Activated naive CD8-positive, alpha-beta T cell treated with anti-CD3 and anti-CD28 coated beads for 36 hours (primary cell): ENCODE measurements at regions not wholly inside any gene's neighbourhood (a gene's known extent, or its start where the extent isn't known, plus 50 kb on each side); places are given as distances from the start of the nearest gene placed in this dataset.
"Not testable (repeated sequence)": the region's sequence is repeated elsewhere in the genome, so short reads cannot be mapped to it uniquely, and the experiment has no call there.

Experiments used
- DNase-seq: peaks from one replicate; pipeline ENCODE4 v3.0.0; 2021
- H3K27ac Mint-ChIP-seq: one replicate; pipeline ENCODE4 v1.8.0; 2022; ENCODE audit warnings: mild to moderate bottlenecking, moderate library complexity, mixed read lengths
- H3K27me3 Mint-ChIP-seq: one replicate; pipeline ENCODE4 v1.8.0; 2022; ENCODE audit warnings: mild to moderate bottlenecking, mixed read lengths
- H3K36me3 Mint-ChIP-seq: one replicate; pipeline ENCODE4 v1.8.0; 2021; ENCODE audit warnings: mild to moderate bottlenecking, mixed read lengths
- H3K4me1 Mint-ChIP-seq: one replicate; pipeline ENCODE4 v1.8.0; 2021; ENCODE audit warnings: mixed read lengths
- H3K4me3 Mint-ChIP-seq: one replicate; pipeline ENCODE4 v1.8.0; 2022; ENCODE audit warnings: mild to moderate bottlenecking, moderate library complexity, mixed read lengths
- H3K9me3 Mint-ChIP-seq: one replicate; pipeline ENCODE4 v1.8.0; 2022; ENCODE audit warnings: mixed read lengths

DNA sequence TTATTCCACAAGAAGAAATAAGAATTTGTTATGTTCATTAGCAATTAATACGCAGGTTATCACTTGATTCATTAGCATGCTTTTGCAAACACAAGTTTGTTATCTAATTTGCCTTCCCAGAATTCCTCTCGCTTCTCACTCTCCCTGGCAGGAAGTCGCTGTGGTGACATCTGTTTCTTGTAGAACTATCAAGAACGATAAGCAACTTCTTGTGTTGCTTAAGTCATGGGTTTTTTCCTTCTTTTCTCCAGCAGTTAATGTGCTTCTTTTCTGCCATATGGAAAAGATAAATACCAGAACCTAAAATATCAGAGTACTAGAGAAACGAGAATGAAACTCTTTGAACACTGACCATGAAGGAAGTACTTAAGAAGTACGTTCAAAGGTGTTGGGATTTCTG lies 99.8 kb upstream of the CHMP2B start:
- H3K36me3 Mint-ChIP-seq, result no peaks in the 10 kb centered on the region
- no peak overlapping the region for H3K4me3 Mint-ChIP-seq
- no peaks in the 10 kb centered on the region for H3K27me3 Mint-ChIP-seq

DNA sequence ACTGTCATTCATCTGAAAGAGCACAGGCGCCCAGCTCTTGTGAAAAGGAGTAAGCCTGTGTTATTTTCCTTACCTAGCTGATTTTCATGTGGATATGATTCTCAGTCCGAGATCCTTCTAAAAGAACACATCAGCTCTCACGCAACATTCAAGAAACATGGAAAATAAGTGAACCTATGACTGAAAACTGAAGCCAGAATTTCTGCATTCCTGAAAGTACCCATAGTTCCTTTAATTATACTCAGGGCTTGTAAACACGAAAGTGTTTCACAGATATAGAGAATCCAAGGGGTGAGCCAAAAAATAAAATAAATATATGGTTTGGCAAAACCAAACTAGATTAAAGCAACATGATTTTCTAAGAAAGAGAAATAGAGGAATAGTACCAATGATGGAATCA lies 100.8 kb upstream of the CHMP2B start:
- Mint-ChIP-seq H3K36me3 (no peaks in the 10 kb centered on the region), H3K27me3 (no peaks in the 10 kb centered on the region), H3K4me3 (no peak overlapping the region), H3K9me3 (no peaks in the 10 kb centered on the region), H3K4me1 (no peaks in the 10 kb centered on the region), H3K27ac (no peak overlapping the region)
- DNase-seq, result no peak

More for the DNA sequence above, 99.8 kb upstream of the CHMP2B start:
- Mint-ChIP-seq H3K4me1 (no peaks in the 10 kb centered on the region), H3K9me3 (no peaks in the 10 kb centered on the region), H3K27ac (no peak overlapping the region)
- DNase-seq, result no peak

DNA sequence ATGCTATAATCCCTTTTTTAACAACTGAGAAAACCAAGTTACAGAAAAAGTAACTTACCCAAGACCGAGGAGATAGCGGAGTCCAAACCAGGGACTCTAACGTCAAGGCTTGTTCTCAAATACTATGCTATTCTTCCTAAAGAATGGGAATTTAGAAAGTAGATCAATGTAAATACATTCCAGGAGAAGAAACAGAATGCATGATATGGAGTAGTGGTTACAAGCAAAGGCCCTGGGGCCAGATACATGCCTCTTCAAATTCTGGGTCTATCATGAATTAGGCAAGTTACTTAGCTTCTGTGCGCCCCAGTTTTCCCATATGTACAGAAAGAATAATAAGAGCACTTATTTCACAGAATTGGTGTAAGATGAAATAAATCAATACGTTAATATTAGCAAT lies 102.0 kb upstream of the CHMP2B start:
- H3K9me3 Mint-ChIP-seq, result no peaks in the 10 kb centered on the region

DNA sequence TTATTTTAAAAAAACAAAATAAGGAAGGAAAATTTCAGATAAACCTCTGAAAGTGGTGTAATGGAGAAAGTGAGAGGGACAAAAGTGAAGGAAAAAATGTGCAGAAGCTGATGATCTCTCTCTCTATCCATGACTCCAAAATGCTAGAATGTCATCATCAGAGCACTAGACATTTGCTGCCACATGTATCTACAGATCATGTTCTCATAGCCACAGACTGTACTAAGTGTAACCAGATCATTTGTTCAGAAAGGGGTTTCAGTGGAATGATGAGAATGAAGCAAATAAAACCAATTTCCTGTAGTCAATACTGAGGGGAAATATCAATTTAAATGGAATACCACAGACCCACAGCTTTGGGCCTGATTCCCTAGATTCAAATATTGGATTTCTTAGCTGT lies 104.3 kb upstream of the CHMP2B start:
- Mint-ChIP-seq H3K9me3 (no peaks in the 10 kb centered on the region), H3K36me3 (no peaks in the 10 kb centered on the region), H3K4me3 (no peak overlapping the region), H3K27me3 (no peaks in the 10 kb centered on the region), H3K27ac (no peak overlapping the region), H3K4me1 (no peaks in the 10 kb centered on the region)
- DNase-seq, result no peak

More for the DNA sequence above, 102.0 kb upstream of the CHMP2B start:
- no peak overlapping the region for H3K27ac Mint-ChIP-seq
- H3K27me3 Mint-ChIP-seq, result no peaks in the 10 kb centered on the region
- no peaks in the 10 kb centered on the region for H3K36me3 Mint-ChIP-seq
- DNase-seq, result no peak
- H3K4me1 Mint-ChIP-seq, result no peaks in the 10 kb centered on the region
- no peak overlapping the region for H3K4me3 Mint-ChIP-seq

DNA sequence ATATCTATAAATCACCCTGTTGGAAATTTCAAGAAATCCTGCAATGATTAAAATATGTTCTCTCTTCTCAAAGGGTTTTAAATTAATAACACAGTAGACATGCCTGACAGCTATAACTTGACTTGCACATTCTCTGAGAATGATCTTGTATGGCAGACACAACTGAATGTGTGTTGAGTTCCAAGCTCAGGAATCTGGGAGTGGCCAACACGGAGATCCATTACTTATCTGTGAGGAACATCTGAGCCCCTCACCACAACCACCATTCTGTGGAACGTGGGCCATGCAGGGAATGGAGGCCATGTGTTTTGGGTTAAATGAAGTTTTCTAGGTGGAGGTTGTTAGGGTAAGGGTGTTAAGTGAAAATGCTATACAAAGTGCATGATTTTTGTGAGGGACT lies 105.3 kb upstream of the CHMP2B start:
- Mint-ChIP-seq H3K36me3 (no peaks in the 10 kb centered on the region), H3K27ac (no peak overlapping the region)

DNA sequence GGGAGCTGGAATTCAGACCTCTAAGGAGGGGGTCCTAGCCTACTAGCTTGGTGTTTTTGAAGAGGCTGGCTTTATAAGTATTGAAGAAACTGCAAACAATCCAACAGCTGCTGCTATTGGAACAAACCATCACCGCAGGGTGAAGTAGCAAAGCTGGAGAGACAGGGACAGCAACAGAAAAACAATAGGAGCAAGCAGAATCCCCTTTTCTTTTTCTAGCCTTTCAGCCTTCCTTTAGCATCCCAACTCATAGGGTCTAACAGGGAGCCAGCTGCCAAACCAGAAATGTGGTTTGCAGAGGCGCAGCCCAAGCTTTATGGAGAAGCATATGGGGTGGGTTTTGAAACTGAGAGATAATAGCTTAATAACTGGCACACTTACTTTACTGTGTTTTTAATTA lies 106.2 kb upstream of the CHMP2B start:
- Mint-ChIP-seq H3K4me1 (no peaks in the 10 kb centered on the region), H3K9me3 (no peaks in the 10 kb centered on the region), H3K27ac (no peak overlapping the region), H3K36me3 (no peaks in the 10 kb centered on the region), H3K4me3 (no peak overlapping the region), H3K27me3 (no peaks in the 10 kb centered on the region)
- no peak for DNase-seq

More for the DNA sequence above, 105.3 kb upstream of the CHMP2B start:
- Mint-ChIP-seq H3K9me3 (no peaks in the 10 kb centered on the region), H3K4me3 (no peak overlapping the region), H3K4me1 (no peaks in the 10 kb centered on the region), H3K27me3 (no peaks in the 10 kb centered on the region)
- no peak for DNase-seq

DNA sequence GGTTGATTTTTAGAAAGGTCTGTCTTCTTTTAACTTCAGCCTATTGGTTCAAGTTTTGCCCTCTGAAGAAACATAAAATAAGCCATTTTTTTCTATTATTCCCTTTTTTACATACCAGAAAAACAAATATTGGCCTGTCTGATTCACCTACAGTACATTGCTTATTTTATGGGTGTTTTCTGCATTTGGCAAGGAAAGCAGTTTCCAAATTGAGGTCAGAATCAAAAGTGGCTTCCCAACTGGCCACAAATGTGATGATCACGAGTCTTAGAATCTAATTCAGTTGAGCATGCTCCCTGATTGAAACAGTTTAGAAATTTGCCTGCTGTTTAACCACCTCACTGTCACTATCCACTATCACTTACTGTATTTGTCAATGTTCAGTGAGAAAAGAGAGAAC lies 106.9 kb upstream of the CHMP2B start:
- Mint-ChIP-seq H3K9me3 (no peaks in the 10 kb centered on the region), H3K27ac (no peak overlapping the region), H3K4me1 (no peaks in the 10 kb centered on the region), H3K27me3 (no peaks in the 10 kb centered on the region), H3K4me3 (no peak overlapping the region), H3K36me3 (no peaks in the 10 kb centered on the region)
- DNase-seq, result no peak

DNA sequence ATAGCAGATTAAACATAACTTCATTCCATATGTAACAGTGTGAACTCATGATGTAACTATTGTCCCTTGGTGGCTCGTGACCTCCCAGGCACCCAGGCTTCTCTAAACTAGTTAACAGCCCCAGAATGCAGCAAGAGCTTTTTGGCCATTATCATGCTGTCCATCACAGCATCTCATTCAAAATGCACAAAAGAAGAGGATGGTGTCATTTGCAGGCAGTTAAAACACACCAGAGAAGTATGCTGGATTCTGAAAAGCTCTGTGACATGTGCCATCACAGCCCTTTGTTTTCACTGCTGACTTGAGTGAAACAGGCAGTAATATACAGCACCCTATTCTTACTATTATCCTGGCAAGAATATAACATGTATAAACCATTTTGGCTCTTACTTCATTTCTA lies 117.6 kb upstream of the CHMP2B start:
- H3K4me3 Mint-ChIP-seq, result no peak overlapping the region
- H3K4me1 Mint-ChIP-seq, result no peaks in the 10 kb centered on the region
- peaks cover 3% of the 10 kb centered on the region for H3K9me3 Mint-ChIP-seq
- no peak for DNase-seq
- H3K27ac Mint-ChIP-seq, result no peak overlapping the region
- H3K27me3 Mint-ChIP-seq, result no peaks in the 10 kb centered on the region
- no peaks in the 10 kb centered on the region for H3K36me3 Mint-ChIP-seq

DNA sequence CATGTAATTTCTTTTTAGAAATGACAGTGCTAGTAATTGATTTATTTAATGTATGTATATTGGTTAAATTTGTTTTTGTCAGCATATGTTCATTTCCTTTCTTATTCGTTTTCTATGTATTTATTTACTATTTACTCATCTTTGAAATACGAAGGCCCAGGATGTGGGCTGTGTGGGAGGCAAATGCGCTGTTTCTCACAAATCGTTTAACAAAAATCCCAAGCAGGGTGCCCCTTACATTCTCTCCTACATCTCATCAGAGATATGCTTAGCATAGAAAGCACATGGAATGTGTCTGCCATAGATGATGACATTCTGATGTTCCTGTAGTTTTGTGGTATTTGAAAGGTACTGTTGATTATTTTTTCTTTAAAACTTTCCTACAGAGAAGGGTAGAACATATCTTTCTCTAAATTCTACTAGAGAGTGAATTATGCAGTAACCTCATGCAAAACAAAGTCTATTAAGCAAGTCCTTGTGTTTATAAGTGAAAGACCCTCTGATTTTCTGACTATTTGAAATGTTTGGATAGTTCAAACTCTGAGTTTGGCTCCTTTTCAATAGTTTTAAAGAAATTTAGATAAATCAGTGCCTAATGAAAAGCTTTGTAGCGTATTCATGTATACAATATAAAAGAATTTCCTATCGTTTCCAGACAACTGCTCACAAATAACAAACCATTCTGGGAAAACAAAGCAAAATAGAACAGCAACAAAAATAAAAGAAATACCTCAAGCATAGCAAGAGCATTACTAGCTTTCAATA lies 111.1 kb upstream of the VGLL3 start:
- no peaks in the 10 kb centered on the region for H3K36me3 Mint-ChIP-seq
- no peak for DNase-seq
- H3K4me3 Mint-ChIP-seq, result no peak overlapping the region
- H3K27me3 Mint-ChIP-seq, result no peaks in the 10 kb centered on the region
- H3K9me3 Mint-ChIP-seq, result peaks cover 3% of the 10 kb centered on the region
- no peak overlapping the region for H3K27ac Mint-ChIP-seq
- no peaks in the 10 kb centered on the region for H3K4me1 Mint-ChIP-seq

DNA sequence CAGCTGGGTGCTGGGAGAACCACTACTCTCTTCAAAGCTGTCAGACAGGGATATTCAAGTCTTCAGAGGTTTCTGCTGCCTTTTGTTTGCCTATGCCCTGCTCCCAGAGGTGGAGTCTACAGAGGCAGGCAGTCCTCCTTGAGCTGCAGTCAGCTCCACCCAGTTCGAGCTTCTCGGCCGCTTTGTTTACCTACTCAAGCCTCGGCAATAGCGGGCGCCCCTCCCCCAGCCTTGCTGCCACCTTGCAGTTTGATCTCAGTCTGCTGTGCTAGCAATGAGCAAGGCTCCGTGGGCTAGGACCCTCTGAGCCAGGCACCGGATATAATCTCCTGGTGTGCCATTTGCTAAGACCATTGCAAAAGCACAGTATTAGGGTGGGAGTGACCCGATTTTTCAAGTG lies 106.8 kb upstream of the VGLL3 start:
- H3K27ac Mint-ChIP-seq, DNase-seq, H3K4me1 Mint-ChIP-seq, H3K4me3 Mint-ChIP-seq, H3K36me3 Mint-ChIP-seq, H3K9me3 Mint-ChIP-seq, H3K27me3 Mint-ChIP-seq: not testable (repeated sequence)

DNA sequence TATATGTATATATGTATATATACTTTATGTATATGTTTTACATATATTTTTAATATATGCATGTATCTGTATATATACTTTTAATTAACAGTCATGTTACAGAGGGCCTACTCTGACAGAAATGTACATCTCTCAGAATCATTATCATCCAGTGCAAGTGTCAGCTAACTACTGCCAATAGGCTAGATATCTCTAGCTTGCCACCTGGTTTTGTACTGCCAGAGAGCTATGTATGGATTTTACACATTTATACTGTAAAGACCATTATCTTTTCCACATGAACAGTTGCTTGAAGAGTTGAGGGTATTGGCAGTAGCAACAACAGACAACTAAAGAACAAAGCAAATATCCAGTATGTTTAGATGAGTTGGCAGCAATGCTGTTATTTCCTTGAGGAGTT lies 99.7 kb upstream of the VGLL3 start:
- Mint-ChIP-seq H3K27me3 (peaks cover 30% of the 10 kb centered on the region), H3K9me3 (peaks cover 2% of the 10 kb centered on the region), H3K36me3 (no peaks in the 10 kb centered on the region), H3K4me3 (no peak overlapping the region), H3K4me1 (peaks cover 9% of the 10 kb centered on the region), H3K27ac (no peak overlapping the region)
- no peak for DNase-seq

DNA sequence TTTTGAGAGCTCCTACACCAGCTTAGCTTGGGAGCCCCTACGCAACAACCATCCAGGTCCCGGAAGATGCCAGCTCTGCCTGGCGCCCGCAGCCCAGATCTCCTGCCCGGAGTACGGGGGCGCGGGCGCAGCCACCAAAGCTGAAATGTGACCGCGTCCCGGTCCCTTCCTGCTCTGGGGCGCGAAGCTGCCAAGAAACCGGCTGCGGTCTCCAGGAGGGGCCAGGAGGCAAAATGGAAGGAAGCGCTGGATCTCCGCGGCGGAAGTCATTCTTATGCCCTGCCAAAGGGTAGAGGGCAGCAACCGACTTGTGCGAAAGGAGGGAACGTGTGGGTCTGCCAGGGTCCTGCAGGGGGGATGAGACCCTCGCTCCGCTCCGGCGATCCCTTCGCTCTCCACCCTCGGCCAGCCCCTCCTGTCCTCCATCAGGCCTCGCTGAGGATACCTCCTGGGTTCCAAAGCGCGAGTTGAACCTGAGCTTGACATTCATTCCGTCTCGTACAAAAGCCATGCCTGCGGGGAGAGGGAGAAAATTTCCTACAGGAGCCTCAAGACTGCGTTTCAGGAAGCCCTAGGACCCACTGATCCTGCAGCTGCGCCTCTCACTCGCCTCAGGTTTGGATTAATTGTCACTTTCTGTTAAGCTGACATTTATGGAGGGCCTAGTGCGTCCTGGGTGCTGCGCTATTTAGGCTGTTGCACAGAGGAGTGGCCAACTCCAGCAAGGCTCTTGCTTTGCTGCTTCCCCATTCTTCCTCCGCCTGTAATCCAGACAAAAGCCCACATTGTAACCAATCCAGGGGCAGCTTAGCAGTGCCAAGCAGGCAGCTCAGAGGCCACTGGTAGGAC lies 98.3 kb upstream of the VGLL3 start:
- Mint-ChIP-seq H3K36me3 (no peaks in the 10 kb centered on the region), H3K27ac (no peak overlapping the region), H3K27me3 (peaks cover 33% of the 10 kb centered on the region), H3K9me3 (no peaks in the 10 kb centered on the region), H3K4me3 (peak overlapping the region; percentile 69), H3K4me1 (peaks cover 9% of the 10 kb centered on the region)
- DNase-seq, result peak; percentile 12

DNA sequence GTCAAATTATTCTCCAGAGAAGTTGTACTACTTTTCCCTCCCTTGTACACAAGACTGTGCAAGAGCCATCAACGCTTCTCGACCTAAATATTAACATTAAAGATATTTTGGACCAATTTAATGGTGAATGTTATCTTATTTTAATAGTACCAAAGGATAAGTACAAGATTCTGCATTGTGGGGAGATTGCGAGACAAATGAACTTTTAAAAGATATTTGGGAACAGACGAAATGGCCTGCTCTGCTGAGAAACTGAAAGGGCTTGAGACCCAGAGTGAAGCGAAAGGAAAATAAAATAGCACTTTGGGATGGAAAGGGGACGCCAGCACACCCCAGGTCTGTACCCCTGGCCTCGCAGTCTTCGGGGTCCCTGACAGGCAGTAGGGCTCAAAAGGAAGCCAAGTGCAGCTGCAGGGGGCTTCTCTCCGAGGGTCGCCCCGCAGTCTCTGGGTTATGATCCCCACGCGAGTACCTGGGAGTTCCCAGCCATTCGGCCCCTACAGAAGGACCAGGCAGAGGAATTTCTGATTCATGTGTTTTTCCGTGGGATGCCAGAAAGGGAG lies 97.6 kb upstream of the VGLL3 start:
- peak overlapping the region; percentile 69 for H3K4me3 Mint-ChIP-seq
- no peak overlapping the region for H3K27ac Mint-ChIP-seq
- peaks cover 33% of the 10 kb centered on the region for H3K27me3 Mint-ChIP-seq
- H3K9me3 Mint-ChIP-seq, result no peaks in the 10 kb centered on the region
- no peaks in the 10 kb centered on the region for H3K36me3 Mint-ChIP-seq
- DNase-seq, result no peak
- H3K4me1 Mint-ChIP-seq, result peaks cover 9% of the 10 kb centered on the region

DNA sequence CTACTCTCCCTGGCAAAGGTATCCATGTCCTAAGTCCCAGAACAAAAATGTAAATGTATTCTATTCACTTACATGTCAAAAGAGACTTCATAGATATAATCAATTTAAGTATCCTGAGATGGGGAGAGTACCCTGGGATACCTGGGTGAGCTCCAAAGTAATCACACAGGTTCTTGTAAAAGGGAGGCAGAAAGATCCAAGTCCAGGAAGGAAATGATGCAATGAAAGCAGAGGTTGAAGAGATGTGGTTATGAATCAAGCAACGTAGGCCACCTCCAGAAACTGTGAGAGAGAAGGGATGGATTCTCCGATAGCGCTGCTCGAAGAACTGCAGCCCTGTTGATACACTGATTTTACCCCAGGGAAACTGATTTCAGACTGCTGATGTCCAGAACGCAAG lies 93.9 kb upstream of the VGLL3 start:
- Mint-ChIP-seq H3K4me1 (peaks cover 7% of the 10 kb centered on the region), H3K9me3 (no peaks in the 10 kb centered on the region), H3K36me3 (no peaks in the 10 kb centered on the region), H3K27ac (no peak overlapping the region), H3K27me3 (peaks cover 29% of the 10 kb centered on the region), H3K4me3 (no peak overlapping the region)
- DNase-seq, result no peak

DNA sequence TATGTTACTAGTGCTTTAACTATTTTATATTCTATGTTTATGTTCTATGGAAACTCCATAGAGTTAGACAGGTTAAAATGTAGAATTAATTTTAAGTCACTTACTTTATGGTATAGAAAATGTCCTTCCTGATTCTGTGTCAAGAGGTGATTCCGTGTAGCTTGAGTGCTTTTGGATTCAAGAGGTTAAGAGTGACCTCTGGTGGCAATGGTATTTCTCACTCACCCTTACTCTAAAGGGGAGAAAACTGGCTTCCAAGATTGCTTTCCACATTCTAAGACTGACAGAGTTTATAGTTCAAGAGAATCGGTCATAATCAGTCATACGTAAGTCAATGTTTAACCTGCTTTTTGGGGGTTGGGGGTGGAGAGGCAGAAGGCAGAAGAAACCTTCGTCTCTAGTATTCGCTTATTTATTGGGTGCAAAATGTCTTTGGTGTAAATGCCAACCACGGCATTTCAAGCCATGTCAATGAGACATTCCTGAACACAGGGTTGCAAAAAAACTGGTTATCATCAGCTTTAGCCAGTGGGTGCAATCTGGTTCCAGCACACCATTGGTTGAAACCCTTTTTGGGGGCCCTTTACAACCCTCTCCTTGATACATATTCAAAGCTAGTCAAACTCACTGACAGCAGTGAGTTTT lies 92.0 kb upstream of the VGLL3 start:
- Mint-ChIP-seq H3K27ac (no peak overlapping the region), H3K27me3 (peaks cover 10% of the 10 kb centered on the region), H3K36me3 (no peaks in the 10 kb centered on the region), H3K4me3 (no peak overlapping the region), H3K9me3 (no peaks in the 10 kb centered on the region), H3K4me1 (no peaks in the 10 kb centered on the region)
- DNase-seq, result no peak
